GM18505 (cell line): ENCODE measurements at regions not wholly inside any gene's neighbourhood (a gene's known extent, or its start where the extent isn't known, plus 50 kb on each side); places are given as distances from the start of the nearest gene placed in this dataset.

Experiments used
- ATAC-seq: cut with Tn5 transposase; IDR thresholded peaks from one replicate; pipeline ENCODE4 v1.9.1; 2021; ENCODE audit not compliant: unreplicated experiment
- POLR2A ChIP-seq: IDR thresholded peaks from 4 replicates; pipeline ENCODE4 v1.6.1; 2011; ENCODE audit warnings: borderline replicate concordance; ENCODE audit not compliant: insufficient read depth, insufficient read length; ENCODE audit errors: extremely low read depth

- no peak for TF ChIP-seq POLR2A
- no peak for ATAC-seq
Observed at GRCh38 chr2:38130876-38131275, 54.9 kb upstream of the CYP1B1 start.

DNA sequence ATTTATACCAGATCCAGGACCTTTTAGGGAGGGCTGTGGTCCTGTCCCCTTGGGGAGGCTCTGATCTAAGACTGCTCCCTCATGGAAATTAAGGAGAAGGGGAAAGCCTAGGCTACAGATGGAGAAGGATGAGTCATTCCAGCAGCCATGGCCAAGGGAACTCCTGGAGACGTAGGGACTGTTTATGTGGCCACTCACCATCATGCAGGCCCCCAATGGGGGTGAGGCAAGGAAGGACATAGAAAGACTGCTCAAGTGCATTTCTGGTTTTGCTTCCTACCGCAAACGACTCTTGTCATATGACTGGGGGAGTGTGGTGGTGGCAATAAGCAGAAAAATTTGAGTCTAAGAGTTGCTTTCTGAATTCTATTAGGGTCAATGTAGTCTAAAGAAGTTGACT is 54.0 kb upstream of the CYP1B1 start:
- ATAC-seq: no peak

GRCh38 chr2:38129481-38129880 is 53.5 kb upstream of the CYP1B1 start:
- ATAC-seq: no peak
- TF ChIP-seq POLR2A: no peak

More for the DNA sequence above, 54.0 kb upstream of the CYP1B1 start:
- no peak for TF ChIP-seq POLR2A

- TF ChIP-seq POLR2A: no peak
- no peak for ATAC-seq
Observed at GRCh38 chr2:38128653-38129052, 52.7 kb upstream of the CYP1B1 start.

GRCh38 chr2:38127277-38127676 is 51.3 kb upstream of the CYP1B1 start:
- ATAC-seq: no peak
- no peak for TF ChIP-seq POLR2A

- no peak for ATAC-seq
Observed at GRCh38 chr2:38125842-38126241, 49.9 kb upstream of the CYP1B1 start.

More at GRCh38 chr2:38125842-38126241, 49.9 kb upstream of the CYP1B1 start:
- TF ChIP-seq POLR2A: no peak
